ENCODE measurements at regions not wholly inside any gene's neighbourhood (a gene's known extent, or its start where the extent isn't known, plus 50 kb on each side); places are given as distances from the start of the nearest gene placed in this dataset.

DNA sequence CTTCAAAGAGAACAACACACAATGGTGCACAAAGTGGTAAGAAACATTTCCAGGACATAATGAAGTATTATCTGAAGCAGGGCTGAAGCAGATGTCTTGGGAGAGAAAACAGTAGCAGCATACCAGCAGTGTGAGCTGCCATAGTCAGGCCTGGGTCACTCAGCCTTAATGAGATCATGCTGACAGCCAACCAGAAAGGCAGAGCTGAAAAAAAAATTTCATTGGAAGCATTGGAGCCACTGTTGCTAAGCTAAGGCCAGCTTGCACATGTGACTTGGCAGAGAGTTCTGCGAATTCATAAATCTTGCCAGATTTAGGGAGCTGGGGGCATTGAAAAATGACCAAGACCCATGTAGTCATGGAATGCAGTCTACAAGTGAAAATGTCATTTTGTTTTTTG lies 444.0 kb upstream of the PITX2 start:
- TF ChIP-seq POLR2A (IDR thresholded peaks at IDR 0.05) (no peak), POLR2AphosphoS5 (IDR thresholded peaks at IDR 0.05) (no peak)
- TF ChIP-seq, protein P1, sequence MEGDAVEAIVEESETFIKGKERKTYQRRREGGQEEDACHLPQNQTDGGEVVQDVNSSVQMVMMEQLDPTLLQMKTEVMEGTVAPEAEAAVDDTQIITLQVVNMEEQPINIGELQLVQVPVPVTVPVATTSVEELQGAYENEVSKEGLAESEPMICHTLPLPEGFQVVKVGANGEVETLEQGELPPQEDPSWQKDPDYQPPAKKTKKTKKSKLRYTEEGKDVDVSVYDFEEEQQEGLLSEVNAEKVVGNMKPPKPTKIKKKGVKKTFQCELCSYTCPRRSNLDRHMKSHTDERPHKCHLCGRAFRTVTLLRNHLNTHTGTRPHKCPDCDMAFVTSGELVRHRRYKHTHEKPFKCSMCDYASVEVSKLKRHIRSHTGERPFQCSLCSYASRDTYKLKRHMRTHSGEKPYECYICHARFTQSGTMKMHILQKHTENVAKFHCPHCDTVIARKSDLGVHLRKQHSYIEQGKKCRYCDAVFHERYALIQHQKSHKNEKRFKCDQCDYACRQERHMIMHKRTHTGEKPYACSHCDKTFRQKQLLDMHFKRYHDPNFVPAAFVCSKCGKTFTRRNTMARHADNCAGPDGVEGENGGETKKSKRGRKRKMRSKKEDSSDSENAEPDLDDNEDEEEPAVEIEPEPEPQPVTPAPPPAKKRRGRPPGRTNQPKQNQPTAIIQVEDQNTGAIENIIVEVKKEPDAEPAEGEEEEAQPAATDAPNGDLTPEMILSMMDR (IDR thresholded peaks at IDR 0.05): no peak
